GM12892 (cell line): ENCODE measurements at regions not wholly inside any gene's neighbourhood (a gene's known extent, or its start where the extent isn't known, plus 50 kb on each side); places are given as distances from the start of the nearest gene placed in this dataset.

Experiments
- POLR2A ChIP-seq: IDR thresholded peaks from 2 replicates; pipeline ENCODE4 v1.6.1; 2011; ENCODE audit warnings: low read depth, low read length, control low read depth
- POLR2AphosphoS5 ChIP-seq: IDR thresholded peaks from 2 replicates; pipeline ENCODE4 v1.6.1; 2011; ENCODE audit warnings: low read depth, low read length, control low read depth
- TAF1 ChIP-seq: IDR thresholded peaks from 2 replicates; pipeline ENCODE4 v1.6.1; 2011; ENCODE audit warnings: low read depth, mild to moderate bottlenecking, control low read depth, low read length, borderline replicate concordance

- TF ChIP-seq POLR2AphosphoS5 (no peak), POLR2A (no peak), TAF1 (no peak)
Measured at GRCh38 chr5:2259494-2260107, 376.9 kb upstream of the IRX4 start.
